ENCODE measurements at regions not wholly inside any gene's neighbourhood (a gene's known extent, or its start where the extent isn't known, plus 50 kb on each side); places are given as distances from the start of the nearest gene placed in this dataset.

DNA sequence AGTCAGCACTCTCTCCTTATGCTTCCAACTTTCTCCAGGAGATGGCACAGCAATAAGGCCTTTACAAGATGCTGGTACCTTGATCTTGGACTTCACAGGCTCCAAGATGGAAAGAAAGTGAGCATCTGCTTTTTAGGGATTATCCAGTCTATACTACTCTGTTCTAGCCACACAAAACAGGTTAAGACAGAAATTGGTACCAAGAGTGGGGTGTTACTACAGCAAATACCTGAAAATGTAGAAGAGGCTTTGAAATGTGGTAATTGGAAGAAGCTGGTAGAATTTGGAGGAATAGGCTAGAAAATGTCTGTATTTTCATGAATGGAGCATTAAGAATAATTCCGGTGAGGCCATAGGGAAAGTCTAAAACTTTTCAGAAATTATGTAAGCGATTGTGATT lies 484.8 kb upstream of the GRIA1 start:
- no peak for DNase-seq (ENCODE audit: low read depth)

DNA sequence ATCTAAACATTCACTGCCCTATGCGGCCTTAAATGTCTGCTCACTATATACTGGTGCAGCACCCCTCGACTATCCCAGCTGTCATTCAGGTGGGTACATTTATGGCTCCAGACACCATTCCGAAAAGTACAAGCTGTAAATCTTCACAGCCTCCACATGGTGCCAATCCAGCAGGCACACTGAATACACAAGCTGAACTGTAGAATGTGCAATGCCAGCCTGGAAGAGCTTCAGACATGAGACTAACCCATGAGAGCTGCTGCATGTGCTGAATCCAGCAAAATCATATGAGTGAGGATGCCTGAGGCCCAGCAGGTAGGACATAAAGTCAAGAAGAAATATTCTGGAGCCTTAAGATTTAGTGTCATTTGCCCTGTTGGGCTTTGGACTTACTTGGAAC lies 483.8 kb upstream of the GRIA1 start:
- DNase-seq (ENCODE audit: low read depth): no peak

DNA sequence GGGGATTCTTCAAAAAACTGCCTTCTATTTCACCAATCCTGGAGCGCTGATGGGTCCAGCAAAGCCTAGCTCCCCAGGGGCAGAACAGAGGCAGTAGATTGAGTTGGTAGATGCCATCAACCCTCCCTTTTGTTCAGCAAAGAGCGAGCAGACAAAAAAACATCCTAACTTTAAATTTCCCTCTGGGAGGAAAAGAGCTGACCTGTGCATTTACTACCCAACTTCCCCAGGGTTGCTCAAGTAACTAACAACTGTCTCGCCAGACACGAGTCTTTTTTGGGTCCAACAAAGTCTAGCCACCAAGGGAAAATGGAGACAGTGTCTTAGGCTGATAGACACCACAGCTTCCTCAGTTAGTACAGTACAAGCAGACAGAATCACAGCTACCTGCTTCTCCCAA lies 476.3 kb upstream of the GRIA1 start:
- no peak for DNase-seq (ENCODE audit: low read depth)

DNA sequence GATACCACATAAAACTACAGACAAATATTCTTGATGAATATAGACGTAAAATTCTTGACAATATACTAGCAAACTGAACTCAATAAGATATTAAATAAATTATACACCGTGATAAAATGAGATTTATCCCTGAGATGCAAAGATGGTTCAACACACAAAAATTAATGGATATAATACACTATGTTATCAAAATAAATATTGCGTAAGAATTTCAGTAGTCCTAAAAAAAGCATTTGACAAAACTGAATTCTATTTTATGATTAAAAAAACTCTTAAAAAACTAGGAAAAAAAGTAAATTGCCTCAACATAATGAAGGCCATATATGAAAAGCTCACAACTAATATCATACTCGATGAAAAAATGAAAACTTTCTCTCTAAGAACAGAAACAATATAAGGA lies 472.3 kb upstream of the GRIA1 start:
- DNase-seq (ENCODE audit: low read depth): no peak

DNA sequence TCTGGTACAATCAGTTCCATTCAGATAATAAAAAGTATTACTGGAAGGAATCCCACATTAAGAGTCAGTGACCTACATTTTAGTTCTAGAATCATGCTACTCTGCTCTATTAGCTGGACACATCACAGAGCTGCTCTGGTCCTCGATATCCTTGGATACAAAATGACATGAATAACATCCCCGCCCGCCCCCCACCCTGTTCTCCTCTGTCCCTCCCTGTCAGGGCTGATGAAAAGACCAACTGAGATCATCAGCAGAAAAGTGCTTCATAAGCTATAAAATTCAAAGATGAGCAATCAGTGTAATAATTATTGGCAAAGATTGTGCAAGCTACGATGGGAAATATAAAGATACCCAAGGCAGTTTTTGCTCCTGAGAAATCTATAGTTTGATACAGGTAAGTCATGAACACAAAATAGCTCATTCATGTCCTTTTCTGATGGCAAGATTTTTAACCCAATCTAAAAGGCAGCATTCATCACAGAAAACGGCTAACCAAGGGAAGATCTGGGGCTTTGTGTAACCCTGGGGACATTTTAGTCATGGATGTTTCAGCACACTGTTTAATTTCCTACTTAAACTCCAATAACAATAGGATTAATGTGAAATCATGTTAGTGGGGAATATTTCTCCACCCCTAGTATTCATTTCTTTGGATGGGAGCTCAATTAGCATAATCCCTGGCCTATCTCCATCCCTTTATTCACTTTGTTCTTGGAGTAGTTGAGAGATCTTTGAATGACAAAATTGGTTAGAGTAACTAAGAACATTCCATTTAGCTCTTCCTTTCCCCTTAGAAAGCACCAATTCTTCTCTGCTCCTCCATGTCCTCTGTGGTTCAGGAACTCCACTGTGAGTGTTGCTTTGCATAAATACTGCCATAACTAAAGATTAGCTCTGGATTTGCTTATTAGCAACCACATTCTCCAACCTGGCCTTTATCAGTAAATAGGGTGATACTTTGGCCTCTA lies 459.4 kb upstream of the GRIA1 start:
- DNase-seq (ENCODE audit: low read depth): no peak

DNA sequence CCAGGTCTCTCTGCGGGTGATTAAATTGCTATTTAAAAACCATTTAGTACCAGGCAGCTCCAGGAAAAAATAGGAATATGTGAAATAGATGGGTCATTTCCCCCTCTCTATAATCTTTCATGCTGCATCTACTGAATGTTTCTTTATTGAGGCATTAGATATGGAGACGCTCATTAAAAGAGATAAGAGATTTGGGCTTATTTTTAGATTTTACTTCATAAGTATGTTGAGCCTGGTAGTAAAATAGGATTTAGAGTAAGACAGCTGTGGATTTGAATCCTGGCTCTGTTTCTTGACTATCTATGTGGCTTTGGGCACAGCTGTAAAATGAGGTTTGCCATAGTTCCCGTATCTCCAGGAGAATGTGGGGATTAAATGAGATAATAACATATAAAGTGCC lies 451.0 kb upstream of the GRIA1 start:
- no peak for DNase-seq (ENCODE audit: low read depth)

DNA sequence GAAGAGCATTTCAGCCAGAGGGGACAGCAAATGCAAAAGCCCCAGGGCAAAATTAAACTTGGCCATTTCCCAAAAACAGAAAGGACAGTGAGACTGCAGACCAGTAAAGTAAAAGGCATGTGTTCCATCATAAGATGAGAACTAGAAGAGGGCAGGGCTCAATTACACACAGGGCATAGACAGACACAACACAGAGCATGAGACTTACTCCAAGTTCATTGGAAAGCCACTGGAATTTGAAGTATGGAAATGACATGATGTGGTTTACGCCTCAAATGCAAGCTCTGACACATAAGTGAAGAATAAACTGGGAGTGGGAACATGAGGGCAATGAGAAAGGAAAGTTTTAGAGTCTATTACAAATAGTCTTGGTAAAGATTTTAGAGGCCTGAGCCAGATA lies 446.6 kb upstream of the GRIA1 start:
- no peak for DNase-seq (ENCODE audit: low read depth)

DNA sequence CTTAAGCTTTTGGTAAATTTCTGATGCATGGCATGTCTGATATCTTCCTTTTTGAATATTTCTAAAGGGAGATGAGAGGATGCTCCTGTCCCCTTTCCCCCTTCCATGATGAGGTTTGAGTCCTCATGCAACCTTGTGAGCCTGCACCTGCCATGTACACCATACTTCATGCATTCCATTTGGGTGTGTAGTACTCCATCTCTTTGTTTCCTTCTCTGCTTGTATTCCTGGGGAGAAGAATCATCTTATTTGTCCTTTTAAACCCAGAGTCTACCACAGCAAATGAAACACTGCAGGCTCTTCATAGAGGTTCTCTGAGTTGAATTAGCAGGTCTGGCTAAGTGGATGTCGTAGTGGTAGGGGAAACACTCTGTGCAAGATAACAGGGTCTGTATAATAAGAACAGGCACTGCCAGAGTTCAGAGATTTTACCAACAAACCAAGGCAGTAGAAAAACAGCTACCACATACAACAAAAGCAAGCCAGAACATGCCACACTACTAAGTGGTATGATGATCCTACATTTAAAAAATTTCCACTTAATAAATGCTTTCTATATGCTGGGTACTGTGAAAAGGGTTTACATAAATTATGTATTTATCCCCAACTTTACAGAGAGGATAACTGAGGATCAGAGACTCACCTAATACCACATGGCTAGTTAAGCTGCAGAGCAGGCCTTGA lies 439.8 kb upstream of the GRIA1 start:
- no peak for DNase-seq (ENCODE audit: low read depth)

DNA sequence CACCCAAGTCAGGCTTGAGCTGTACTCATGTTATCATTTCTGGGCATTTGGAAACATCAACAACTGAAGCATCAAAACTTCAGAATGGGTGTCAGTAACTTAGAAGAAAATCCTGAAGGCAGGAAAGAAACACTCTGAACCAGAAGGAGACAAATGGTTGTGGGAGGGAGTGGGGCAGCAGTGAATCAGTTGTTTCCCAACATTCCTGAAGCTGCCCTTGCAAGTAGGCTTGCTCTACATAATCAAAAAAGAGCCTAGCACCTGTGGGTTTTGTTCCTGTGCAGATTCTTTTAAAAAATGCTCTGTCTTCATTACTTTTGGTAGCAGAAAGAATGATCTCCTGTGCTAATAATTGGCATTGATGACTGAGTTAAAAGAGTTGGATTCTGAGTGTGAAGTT lies 424.2 kb upstream of the GRIA1 start:
- DNase-seq (ENCODE audit: low read depth): no peak

DNA sequence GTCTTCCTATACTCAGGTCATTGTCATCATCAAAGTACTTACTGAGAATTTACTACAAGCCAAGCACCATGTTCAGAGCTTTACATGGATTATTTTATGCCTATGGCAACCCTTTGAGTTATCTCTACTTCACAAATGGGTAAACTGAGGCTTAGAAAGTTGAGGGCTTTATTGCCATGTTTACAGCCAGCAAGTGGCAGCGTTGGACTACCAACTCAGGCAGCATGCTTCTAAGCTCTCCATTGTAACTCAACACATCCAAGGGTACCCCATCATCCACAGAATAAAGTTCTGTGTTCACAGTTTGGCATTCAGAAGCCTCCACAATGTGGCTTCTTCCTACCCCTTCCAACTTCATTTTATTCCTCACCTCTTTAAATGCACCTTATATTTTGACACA lies 422.6 kb upstream of the GRIA1 start:
- DNase-seq (ENCODE audit: low read depth): no peak

DNA sequence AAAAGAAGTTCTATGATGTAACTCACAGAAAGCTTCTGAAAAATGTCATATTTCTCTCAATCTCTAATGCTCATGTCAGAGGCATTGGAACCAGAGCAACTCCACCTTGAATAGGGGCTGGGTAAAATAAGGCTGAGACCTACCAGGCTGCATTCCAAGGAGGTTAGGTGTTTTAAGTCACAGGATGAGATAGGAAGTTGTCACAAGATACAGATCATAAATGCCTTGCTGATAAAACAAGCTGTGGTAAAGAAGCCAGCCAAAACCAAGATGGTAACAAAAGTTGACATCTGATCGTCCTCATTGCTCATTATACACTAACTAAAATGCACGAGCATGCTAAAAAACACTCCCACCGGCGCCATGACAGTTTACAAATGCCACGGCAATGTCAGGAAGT lies 411.1 kb upstream of the GRIA1 start:
- DNase-seq (ENCODE audit: low read depth): no peak

DNA sequence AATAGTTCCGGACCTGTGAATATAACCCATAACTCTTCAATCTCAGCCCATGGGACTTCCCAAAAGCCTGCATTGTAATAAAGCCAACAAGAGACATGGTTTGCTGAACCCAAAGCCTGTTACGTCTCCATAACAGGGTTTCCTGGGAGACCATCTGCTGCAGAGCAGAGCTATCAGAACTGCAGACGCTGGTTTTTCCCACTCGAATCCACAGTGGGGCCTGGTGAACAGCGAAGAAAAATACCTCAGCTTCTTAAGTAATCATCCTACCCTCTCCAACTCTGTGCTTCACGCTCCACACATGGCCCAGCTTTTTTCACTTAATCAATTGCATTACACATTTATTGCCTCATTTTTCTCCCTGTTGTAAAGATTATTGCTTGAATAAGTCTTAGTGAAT lies 409.5 kb upstream of the GRIA1 start:
- DNase-seq (ENCODE audit: low read depth): no peak

DNA sequence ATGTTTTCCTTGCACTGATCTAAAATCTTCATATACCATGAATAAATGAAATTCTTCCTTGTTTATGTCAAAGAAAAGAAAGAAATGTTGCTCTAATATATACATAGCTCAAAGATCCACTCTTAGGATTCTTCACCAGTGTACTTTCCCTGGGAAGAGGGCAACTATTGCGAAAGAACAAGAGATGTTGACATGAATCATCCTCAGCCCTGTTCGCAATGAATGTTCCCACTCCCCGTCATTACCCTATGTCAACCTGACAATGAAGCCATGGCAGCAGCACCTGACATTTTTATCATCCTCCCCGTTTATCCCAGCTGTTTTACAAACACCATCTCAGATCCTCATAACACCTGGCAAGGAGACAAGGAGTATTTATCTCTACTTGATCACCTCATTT lies 409.1 kb upstream of the GRIA1 start:
- no peak for DNase-seq (ENCODE audit: low read depth)

DNA sequence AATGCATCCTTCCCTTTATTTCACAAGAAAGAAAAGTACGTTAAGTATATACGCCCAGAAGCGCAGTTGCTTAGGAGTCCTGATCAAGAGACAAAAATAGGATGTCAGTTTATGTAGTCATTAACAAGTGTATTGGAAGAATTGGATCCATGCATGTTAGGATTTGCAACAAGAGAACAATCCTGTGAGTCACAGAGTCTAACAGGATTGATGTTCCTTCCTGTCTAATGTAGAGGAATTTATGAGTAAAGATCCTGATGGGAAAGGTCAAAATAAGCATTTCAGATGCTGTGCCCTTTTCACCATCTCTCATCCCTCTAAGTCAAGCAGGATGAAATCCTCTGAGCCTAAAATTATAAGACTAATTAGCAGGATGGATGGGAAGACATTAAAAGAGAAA lies 406.0 kb upstream of the GRIA1 start:
- DNase-seq (ENCODE audit: low read depth): no peak

DNA sequence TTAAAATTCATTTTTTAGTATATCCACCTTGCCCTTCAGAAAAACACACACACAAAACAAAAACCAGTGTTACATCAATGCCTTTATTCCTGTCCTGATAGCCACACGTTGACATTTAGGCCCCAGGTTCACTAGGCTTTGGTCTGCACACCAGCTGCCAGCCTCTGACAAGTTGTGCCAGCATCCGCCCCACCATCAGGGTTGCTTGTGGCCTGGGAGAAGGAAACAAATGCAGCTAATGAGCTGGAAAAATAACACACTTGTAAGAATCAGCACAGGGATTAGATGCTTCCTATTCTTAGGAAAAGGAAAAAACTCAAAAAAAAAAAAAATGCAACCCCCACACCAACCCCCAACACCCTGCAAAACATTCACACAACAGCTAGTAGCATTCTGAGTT lies 404.0 kb upstream of the GRIA1 start:
- no peak for DNase-seq (ENCODE audit: low read depth)

DNA sequence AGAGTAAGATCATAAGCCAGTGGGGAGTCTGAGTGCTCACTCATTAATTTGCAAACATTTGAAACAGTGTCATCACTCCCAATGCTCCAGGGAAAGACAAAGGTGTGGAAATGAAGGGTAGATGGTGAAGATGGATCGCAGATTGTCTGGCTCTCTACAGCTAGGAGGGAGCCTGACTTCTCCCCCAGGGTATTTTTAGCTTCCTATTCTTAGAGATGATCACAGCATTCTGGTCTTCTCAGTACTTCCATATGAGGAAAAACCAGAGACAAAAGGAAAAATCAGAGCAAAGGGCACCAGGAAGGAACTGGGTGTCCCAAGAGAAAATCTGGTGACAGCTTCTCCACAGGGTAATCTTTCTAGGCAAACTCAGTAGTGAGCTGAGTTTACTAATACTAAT lies 401.9 kb upstream of the GRIA1 start:
- DNase-seq (ENCODE audit: low read depth): no peak

DNA sequence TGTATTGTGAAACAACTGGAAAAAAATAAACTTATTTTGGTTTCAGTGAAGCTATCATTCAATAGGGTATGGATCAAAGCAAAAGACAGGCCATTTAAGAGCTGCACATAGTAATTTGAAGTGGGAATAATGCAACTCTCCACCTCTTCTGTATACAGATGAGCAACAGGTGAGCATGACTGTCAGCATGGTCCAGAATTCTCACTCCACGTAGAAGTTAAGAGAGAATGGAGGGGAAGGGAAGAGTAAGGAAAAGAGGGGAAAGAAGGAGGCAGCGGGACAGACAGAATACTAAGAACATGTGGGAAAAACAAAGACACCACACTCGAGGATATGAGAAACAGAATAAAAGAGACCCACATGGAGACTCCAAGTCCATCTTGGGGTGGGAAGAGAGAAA lies 396.1 kb upstream of the GRIA1 start:
- DNase-seq (ENCODE audit: low read depth): no peak

DNA sequence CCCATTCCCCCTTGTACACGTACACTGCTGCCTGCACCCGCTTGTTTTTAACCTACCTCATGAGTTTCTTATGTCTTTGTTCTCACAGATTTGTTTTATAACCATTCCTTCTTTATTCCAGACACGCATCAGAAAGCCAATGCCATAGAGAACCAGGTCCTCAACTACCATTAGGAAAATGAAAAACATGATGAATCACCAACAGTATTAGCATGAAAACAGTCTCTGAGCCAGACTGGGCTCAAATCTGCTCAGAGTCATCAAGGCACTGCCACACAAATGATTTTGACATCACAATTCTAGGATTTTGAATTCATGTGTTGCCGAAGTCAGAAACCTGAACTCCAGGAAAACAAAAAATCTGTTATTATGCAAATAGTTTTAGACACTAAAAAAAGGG lies 394.1 kb upstream of the GRIA1 start:
- no peak for DNase-seq (ENCODE audit: low read depth)

DNA sequence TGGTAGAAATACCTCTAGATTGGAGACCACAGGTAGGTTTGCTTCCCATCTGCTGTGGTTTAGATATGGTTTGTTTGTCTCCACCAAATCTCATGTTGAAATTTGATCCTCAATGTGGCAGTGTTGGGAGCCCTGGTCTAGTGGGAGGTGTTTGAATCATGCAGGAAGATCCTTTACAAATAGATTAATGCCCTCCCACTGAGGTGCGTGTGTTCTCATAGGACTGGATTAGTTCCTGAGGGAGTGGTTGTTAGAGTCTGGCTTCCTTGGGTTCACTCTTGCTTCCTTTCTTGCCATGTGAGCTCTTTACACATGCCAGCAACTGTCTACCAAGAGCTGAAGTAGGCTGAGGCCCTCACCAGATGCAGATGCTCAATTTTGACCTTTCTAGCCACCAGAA lies 391.1 kb upstream of the GRIA1 start:
- no peak for DNase-seq (ENCODE audit: low read depth)

DNA sequence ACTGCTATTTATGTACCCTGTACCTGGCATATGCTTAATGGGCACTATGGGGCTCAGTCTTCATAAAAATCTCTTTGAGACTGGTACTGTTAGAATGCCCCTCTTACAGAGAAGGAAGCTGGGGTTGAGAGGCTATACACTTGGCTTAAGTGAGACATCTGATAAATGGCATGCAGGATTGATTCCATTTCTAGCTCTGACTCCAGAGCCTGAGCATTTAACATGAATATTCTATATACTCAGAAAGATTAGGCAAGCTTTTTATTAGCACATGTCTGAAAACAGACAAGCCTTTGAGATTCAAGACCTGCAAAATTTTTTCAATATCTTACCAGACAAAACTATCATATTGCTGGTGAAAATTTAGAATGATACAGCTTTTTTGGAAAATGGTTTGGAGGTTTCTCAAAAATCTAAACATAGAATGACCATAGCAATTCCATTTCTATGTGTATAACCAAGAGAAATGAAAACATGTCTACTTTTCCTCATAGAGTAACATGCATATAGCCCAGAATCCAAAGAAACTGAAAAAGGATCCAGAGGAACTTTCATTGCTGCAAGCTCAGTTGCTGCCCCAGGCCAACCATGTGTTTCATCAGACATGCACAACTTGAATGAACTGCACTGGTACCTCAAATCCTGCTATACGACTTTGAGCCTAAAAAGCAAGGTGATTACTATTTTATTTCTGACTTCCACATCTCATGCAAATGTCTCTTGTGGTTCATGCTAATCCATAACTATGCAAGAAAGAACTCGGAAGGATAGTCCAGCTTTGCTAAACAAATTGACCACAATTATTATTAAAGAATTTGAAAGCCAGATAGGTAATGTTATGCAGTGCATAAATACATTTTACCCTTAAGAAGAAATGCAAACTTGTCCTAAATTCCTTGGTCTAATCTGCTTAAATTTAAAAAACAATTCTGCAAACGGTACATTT lies 389.0 kb upstream of the GRIA1 start:
- DNase-seq (ENCODE audit: low read depth): no peak

DNA sequence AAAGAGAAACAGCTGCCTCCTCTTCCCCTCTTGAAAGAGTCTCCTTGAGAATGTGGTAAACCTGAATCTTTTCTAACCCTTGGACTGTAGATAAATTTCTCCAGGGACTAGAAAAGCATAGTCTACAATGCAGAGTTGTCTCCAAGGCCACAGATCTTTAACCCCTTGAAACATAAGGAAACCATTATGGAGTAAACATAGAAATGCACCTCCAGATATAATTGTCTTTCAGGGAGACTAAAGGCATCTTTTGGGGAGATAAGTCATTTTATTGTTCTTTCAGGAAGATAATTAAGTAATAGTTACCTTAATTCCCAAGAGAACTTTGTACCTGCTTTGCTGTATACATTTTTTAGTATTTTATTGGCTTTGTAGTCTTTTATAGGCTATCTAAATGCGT lies 373.6 kb upstream of the GRIA1 start:
- no peak for DNase-seq (ENCODE audit: low read depth)

DNA sequence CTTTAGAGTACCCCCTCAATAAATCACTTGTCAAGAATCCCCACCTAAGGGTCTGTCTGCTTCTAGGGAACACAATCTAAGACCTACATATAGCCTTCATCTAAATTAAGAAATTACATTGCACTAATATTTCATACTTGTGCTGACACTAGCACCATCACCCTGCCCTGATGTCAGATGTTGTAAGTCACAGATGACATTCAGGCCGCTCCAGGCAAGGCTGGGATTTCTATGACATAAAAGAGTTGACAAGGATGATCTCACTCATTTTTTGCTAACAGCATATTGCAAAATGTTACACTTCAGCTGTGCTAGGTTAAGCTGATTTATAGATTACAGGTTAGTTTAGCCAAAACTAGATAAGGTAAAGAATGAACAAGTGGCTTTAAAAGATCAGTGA lies 372.5 kb upstream of the GRIA1 start:
- no peak for DNase-seq (ENCODE audit: low read depth)

DNA sequence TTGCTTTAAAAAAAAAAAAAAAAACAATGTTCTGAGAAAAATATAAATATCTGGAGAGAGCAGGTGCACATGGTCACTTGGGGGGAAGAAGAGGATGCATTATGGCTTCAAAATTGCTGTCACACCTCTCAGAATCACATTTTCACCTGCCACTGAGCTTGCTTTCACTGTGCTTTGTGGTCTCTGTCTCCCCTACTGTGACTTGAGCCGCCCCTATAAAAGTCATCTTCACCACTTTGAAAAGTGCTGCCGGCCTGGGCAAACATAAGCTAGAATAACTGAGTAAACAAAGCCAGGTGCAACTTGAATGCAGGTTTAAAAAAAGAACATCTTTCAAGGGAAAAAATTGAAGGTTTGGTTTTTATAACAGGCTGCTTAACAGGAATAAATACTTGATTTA lies 368.1 kb upstream of the GRIA1 start:
- no peak for DNase-seq (ENCODE audit: low read depth)

Data from non-pigmented ciliary epithelial cell (primary cell).